ENCODE measurements at regions not wholly inside any gene's neighbourhood (a gene's known extent, or its start where the extent isn't known, plus 50 kb on each side); places are given as distances from the start of the nearest gene placed in this dataset.

GRCh38 chr10:118501171-118501570 lies 94.3 kb downstream of the PRLHR start:
- DNase-seq: no peak

- DNase-seq: no peak
Measured at GRCh38 chr10:118500477-118501104, 94.9 kb downstream of the PRLHR start.

- no peak for DNase-seq
Measured at GRCh38 chr10:118499186-118499585, 96.3 kb downstream of the PRLHR start.

GRCh38 chr10:118498623-118499022 lies 96.8 kb downstream of the PRLHR start:
- DNase-seq: no peak

GRCh38 chr10:118497227-118497626 lies 98.2 kb downstream of the PRLHR start:
- DNase-seq: no peak

GRCh38 chr10:118496525-118496924 lies 98.9 kb downstream of the PRLHR start:
- DNase-seq: no peak

GRCh38 chr10:118495499-118495898 lies 99.9 kb downstream of the PRLHR start:
- no peak for DNase-seq

- DNase-seq: no peak
Measured at GRCh38 chr10:118491055-118491454, 104.4 kb downstream of the PRLHR start.

- no peak for DNase-seq
Measured at GRCh38 chr10:118488710-118489497, 106.5 kb downstream of the PRLHR start.

GRCh38 chr10:118485641-118486040 lies 109.8 kb downstream of the PRLHR start:
- no peak for DNase-seq

GRCh38 chr10:118484152-118484871 lies 111.1 kb downstream of the PRLHR start:
- no peak for DNase-seq

- DNase-seq: no peak
Measured at GRCh38 chr10:118483496-118483895, 112.0 kb downstream of the PRLHR start.

- DNase-seq: no peak
Measured at GRCh38 chr10:118482393-118483331, 112.8 kb downstream of the PRLHR start.

- peak in 1 of 2 donors; percentile 24 for DNase-seq
Measured at GRCh38 chr10:118481871-118482270, 113.6 kb downstream of the PRLHR start.

- no peak for DNase-seq
Measured at GRCh38 chr10:118475214-118475613, 120.2 kb downstream of the PRLHR start.

GRCh38 chr10:118474111-118474510 lies 121.3 kb downstream of the PRLHR start:
- no peak for DNase-seq

- peak in 1 of 2 donors; percentile 13 for DNase-seq
Measured at GRCh38 chr10:118473305-118473960, 122.0 kb downstream of the PRLHR start.

GRCh38 chr10:118472415-118473304 lies 122.8 kb downstream of the PRLHR start:
- DNase-seq: no peak

- DNase-seq: no peak
Measured at GRCh38 chr10:118471863-118472262, 123.6 kb downstream of the PRLHR start.

- no peak for DNase-seq
Measured at GRCh38 chr10:118470470-118470869, 125.0 kb downstream of the PRLHR start.

GRCh38 chr10:118467200-118467599 lies 125.1 kb upstream of the FAM204A start:
- no peak for DNase-seq
